Thyroid gland (tissue), 4 donors: ENCODE measurements at regions not wholly inside any gene's neighbourhood (a gene's known extent, or its start where the extent isn't known, plus 50 kb on each side); places are given as distances from the start of the nearest gene placed in this dataset.

Source experiments
- CTCF ChIP-seq, 6 experiments: fragments of 200-600 bp in 3 of 6; fragments of 450-650 bp in 3 of 6; sonication (generic) in 3 of 6; IDR thresholded peaks; one replicate each; pipeline ENCODE4 v1.5.1; 2016 to 2019; ENCODE audit warnings: antibody characterized with exemption in 6 of 6, mild to moderate bottlenecking in 2 of 6, inconsistent platforms in 1 of 6, moderate library complexity in 1 of 6
- POLR2A ChIP-seq, 2 donors: fragments of 450-650 bp; IDR thresholded peaks; one replicate each; pipeline ENCODE4 v1.6.1; 2017; ENCODE audit warnings: antibody characterized with exemption in 2 of 2, mild to moderate bottlenecking in 2 of 2, moderate library complexity in 1 of 2

GRCh38 chr18:37965572-37965970 lies 400.0 kb upstream of the CELF4 start:
- TF ChIP-seq CTCF (IDR thresholded peaks at IDR 0.05), result no peak
- TF ChIP-seq POLR2A (IDR thresholded peaks at IDR 0.05), result no peak
